T-helper 22 cell (primary cell): ENCODE measurements at regions not wholly inside any gene's neighbourhood (a gene's known extent, or its start where the extent isn't known, plus 50 kb on each side); places are given as distances from the start of the nearest gene placed in this dataset.
"Not testable (repeated sequence)": the region's sequence is repeated elsewhere in the genome, so short reads cannot be mapped to it uniquely, and the experiment has no call there.

ENCODE experiments used
- DNase-seq: peaks from one replicate; pipeline ENCODE4 v3.0.0-alpha.2; 2020; ENCODE audit warnings: low read depth

DNA sequence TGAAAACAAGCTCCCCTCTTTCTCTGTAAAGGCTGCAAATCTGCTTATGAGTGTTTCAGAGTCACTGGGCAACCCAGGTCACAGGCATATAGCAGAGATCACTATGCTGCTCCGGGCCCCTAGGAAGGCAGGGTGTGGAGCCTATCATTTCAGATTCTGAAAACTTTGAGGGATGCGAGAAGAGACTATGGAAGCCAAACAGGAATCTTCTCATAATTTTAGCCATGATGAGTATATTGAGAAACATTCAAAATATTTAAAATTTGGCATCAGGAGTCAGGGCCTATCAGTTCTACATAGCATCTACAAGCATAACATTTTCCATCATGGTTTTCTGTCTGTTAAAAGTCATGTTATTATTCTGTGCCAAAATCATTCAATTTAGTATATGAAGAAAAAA, 61.7 kb upstream of the ATXN3L start:
- no peak for DNase-seq

DNA sequence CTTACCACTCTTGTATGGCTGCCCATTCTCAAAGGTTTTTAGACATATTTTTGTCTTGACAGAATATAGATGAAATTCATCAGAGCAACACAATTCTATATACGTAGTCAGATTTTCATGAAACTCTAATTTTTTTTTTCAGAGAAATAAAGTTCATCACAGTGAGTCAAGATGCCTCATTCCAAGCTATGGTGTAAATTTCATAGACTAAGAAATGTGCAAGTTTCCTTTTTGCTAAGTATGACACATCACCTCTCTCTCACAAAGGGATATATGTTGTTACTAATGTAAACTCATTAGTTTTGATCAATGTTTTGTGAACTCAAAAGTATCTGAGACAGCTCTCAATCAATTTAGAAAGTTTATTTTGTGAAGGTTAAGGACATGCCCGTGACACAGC, 60.4 kb upstream of the ATXN3L start:
- no peak for DNase-seq

DNA sequence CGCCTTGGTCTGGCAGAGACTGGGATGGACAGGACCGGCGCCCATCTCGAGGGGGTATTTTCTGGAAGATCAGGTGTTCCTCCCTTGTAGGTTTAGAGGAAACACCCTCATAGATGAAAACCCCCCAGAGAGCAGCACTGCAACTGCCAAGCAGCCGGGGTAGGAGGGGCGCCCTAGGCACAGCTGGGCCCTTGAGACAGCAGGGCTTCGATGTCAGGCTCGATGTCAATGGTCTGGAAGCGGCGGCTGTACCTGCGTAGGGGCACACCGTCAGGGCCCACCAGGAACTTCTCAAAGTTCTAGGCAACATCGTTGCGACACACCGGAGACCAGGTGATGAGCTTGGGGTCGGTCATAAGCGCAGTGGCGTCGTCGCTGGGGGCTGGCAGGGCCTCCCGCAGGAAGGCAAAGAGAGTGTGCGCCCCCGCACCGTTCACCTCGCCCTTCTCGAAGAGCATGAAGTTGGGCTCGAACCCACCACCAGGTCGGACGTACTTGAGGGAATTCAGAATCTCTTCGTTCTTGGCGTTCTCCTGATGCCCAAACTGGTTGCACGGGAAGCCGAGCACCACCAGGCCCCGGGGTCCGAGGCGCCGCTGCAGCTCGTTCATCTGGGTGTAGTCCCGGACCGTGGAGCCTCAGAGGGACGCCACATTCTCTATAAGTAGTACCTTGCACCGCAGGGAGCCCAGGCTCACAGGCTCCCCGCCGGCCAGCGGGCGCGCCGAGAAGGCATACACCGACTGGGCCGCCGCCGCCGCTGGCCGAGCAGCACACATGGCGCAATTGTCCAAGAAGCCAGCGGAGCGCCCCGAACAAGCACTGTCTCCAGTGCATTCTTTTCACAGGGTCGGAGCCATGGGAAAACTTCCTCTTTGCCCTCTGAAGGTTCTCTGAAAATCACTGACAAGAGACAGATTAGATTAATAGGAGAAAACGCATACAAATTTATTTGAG, 59.0 kb upstream of the ATXN3L start:
- peak; percentile 1 for DNase-seq

DNA sequence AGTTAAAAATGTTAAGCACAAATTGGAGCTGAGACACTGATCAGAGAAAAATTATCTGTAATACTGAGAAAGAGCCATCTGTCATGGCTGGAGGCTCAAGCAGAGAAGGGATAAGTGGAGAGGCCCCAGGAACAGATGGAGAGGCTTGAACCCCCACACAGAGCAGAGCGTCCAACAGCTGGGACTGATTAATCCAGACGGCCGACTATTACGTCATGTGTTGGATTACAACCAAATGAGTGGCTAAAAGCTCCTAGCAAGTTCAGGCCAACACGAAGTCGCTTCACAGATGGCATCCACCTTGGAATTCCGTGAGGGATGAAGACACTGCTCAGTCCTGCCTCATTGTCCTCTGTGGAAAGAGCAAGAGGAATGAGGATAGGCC, 57.7 kb upstream of the ATXN3L start:
- no peak for DNase-seq

DNA sequence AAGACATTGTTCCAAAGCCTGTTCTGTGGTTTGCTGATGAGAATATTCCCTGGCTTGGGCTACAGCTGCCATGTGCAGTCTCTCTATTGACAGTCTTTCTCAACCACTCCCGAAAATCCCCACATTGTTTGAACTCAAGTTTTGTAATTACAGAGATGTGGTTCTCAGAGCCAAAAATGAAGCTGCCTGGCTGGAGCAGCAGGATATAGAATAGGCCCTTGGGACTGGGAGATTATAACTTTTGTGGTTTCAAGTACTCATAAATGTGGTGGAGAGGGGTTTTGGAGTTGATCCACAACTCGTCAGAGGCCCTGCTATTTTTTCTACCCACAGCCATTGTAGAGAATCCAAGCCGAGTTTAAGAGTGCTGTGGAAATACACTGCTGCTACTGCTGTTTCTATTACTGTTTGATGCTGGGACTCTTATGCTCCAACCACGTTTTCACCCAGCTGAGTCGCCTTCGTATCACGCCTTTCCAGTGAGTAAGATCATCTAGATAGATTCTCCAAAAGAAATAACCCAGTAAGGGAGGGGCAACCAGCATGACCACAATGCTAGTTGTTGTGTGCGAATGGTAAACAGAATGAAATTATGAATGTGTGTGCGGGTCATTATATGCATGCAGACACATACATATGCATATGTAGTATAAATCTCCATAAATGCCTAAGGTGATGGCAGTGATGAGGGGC, 57.1 kb upstream of the ATXN3L start:
- no peak for DNase-seq

DNA sequence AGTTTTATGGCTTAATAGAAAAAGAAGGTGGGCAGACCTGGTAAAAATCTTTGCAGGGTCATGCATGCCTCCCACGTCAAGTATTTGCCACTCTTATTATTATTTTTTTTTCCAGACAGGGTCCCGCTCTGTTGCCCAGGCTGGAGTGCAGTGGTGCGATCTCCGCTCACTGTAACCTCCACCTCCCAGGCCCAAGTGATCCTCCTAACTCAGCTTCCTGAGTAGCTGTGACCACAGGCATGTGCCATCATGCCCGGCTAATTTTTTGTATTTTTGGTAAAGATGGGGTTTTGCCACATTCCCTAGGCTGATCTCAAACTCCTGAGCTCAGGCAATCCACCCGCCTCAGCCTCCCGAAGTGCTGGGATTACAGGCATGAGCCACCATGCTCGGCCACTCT, 55.7 kb upstream of the ATXN3L start:
- not testable (repeated sequence) for DNase-seq

DNA sequence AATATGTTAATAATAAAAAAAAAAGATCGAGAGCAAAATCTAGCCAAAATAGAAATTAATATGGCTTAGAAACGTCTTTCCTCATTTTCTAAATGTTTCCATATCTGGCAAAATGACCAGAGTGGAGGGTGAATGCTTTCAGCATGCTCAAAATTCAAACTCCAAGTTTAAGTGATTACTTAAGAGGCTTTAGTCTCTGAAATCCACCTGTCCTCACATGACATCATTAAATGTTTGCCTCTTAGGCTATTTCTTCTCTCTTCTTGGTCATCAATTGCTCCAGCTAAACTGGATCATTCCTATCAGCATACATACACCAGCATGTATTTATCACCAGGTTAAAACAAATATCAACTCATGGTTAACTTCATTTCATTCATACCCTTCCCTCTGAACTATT, 54.5 kb upstream of the ATXN3L start:
- DNase-seq, result no peak

DNA sequence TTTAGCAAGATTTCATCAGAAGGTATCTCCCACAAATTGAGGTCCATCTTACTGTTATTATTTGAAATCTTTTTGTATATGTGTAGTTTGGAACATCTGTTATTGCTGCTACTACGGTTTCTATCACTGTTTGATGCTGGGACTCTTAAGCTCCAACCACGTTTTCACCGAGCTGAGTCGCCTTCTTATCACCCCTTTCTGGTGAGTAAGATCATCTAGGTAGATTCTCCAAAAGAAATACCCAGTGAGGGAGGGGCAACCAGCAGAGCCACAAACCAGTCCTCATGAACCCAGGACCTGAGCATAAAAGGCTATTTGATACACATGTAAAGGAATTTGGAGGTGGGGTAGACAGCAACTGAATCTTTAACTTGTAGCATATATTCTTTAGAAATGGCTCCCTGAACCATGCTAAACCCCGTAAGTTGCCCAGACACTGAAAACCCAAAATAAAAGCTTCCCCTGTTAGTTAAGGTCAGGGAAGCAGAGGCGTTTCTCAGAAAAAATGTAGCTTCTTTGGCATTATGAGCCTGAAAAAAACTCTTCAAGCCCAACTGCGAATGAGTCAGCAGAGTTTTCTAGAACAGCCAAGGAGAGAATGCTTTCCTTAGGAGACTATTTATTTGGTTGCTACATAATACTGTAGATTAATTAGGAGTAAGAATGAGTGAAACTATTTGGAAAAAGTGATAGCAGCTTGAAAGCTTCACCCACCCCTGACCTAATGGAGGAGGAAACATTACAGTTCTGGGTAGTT, 53.8 kb upstream of the ATXN3L start:
- no peak for DNase-seq

DNA sequence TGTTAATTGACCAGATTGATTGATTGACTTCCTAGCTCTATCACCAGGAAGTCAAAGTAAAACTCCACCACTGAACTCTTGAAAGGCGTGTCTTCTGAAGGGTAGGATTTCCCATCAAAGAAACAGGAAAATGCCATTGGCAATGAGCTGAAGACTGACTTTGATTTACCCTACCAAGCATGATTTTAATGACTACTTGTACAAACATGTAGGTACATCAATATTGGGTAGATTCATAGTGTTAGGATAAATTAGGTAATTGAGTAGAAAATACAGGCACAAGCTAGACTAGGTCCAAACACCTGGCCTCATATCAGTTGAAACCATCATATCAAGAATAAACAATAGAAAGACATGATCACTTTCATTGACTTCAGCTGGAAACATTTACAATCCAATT, 53.2 kb upstream of the ATXN3L start:
- DNase-seq, result no peak

DNA sequence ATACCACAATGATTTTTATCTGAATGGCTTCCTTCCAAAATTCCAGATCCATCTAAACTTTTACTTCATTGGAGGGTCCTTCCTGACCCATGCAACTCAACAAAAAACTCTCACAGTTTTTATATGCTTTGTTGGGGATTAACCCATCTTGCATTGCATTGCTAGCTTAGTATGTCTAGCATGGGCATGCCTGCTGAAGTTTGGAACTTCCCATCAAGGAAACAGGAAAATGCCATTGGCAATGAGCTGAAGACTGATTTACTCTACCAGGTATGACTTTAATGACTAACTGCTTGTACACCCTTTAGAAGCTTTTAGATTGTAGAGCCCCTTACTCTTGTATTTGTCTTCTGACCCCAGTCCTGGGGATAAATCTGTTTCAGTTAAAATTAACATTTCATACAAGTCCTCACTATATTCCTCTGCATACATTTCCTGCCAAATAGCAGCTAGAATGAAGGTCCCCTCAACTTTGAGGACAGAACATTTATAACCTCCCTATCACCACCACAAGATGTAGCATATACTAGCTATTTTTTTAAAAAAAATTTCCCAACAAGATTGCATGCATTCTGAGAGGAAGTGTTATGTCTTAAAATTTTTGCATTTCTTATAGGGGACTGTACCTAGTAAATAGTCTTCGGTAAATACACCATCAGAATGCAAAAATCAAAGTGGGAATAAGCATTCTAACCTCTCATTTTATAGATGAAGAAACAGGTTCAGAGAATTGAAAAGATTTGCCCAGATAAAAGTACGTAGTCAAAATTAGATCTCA, 52.5 kb upstream of the ATXN3L start:
- no peak for DNase-seq

DNA sequence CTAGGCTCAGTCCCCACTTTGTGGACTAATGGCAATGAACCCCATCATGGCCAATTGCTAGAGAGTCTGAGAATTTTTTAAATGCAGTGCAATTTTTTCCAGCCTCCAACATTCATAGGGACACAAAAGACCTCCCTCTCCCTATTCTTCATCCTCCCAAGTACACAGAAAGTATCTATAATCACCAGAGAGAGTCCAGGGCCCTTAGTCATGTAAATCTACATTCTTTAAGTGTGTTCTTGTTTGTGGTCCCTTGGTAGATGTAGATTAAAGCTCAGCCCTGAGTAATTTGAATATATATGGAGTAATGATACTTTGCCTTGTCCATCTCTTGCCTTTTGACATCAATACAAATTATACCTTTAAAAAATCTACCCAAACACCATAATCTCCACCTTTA, 51.3 kb upstream of the ATXN3L start:
- DNase-seq, result no peak

DNA sequence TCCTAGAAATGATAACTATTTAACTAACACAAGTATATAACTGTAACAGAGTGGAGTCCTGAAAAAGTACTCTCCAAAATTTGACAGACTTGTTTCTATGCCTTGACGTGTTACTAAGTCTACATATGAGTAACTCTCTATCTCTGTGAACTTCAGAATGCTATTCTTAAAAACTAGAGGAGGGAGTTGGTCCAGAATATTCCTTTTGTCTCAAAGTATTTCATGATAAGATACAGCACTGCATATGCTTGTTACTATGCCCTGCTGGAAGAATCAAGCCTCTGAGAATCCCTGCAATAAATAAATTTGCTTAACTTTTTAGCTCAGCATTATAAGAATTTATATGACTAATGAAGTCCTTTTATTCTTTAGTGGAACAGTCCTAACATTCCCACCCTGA, 50.9 kb upstream of the ATXN3L start:
- DNase-seq, result no peak
